ENCODE measurements at regions not wholly inside any gene's neighbourhood (a gene's known extent, or its start where the extent isn't known, plus 50 kb on each side); places are given as distances from the start of the nearest gene placed in this dataset.

DNA sequence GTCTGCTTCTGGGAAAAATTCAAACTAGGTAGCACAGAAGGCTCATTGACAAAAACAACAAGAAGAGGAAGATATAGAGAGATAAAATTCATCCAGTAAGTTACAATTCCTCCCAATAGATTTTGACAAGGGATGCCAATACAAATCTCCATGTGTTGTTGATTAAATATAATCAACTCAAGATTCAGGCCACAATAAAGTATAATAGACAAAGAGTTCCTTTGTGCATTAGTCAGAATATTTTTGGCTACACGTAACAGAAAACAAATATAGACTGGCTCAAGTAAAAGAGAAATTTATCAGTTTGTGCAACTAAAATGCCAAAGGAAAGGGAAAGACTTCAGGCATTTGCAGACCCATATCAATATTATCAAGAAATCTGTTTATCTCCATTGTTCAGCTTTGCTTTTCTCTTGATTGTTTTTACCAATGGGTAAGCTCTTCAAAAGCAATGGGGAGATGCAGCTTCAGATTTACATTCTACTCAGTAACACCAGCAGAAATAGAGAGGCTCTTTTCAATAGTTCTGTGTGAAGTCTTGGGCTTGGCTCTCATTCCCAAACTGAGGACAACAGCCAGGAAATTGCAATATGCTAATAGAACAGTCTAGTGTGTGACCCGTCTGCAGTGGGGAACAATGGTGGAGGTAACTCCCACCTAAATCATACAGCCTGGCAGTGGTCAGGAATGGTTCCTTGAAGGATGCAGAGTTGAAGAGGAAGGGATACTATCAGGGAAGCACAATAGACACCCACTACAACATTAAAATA lies 77.6 kb upstream of the PROK2 start:
- no peak for TF ChIP-seq POLR2A (IDR thresholded peaks at IDR 0.05; ENCODE audit: low read depth, low read length)
- no peak for TF ChIP-seq POLR2AphosphoS5 (IDR thresholded peaks at IDR 0.05; ENCODE audit: low read depth, low read length)
- TF ChIP-seq SPI1 (IDR thresholded peaks at IDR 0.05; ENCODE audit: low read depth, low read length), result no peak
- TF ChIP-seq TAF1 (IDR thresholded peaks at IDR 0.05; ENCODE audit: low read depth, low read length), result no peak
- no peak for TF ChIP-seq POU2F2 (IDR thresholded peaks at IDR 0.05; ENCODE audit: low read depth, low read length)
- no peak for TF ChIP-seq PAX5 (IDR thresholded peaks at IDR 0.05; ENCODE audit: insufficient read depth, low read length, severe bottlenecking)

All from GM12891 (cell line).